Activated CD8-positive, alpha-beta T cell treated with anti-CD3 and anti-CD28 coated beads for 36 hours (primary cell): ENCODE measurements at regions not wholly inside any gene's neighbourhood (a gene's known extent, or its start where the extent isn't known, plus 50 kb on each side); places are given as distances from the start of the nearest gene placed in this dataset.

Experiments
- ATAC-seq: fragments of 200-7000 bp; cut with Tn5 transposase; one replicate; pipeline ENCODE4 v1.10.0; 2021; ENCODE audit warnings: mild to moderate bottlenecking, moderate library complexity
- CTCF ChIA-PET: fragments of 350-600 bp; sonication (Branson Sonifier 250); formaldehyde crosslinking; loops from one replicate; lab custom pipeline; 2021; ENCODE audit warnings: antibody characterized with exemption; lab: Charles Lee
- POLR2A ChIA-PET: fragments of 350-600 bp; sonication (Branson Sonifier 250); formaldehyde crosslinking; loops from one replicate; lab custom pipeline; 2021; ENCODE audit warnings: antibody characterized with exemption; lab: Charles Lee
- DNase-seq: peaks from one replicate; pipeline ENCODE4 v3.0.0-alpha.2; 2020
- H3K27ac Mint-ChIP-seq: one replicate; pipeline ENCODE4 v1.8.0; 2021; ENCODE audit warnings: mild to moderate bottlenecking, mixed read lengths
- H3K27me3 Mint-ChIP-seq: one replicate; pipeline ENCODE4 v1.8.0; 2021; ENCODE audit warnings: mixed read lengths
- H3K36me3 Mint-ChIP-seq: one replicate; pipeline ENCODE4 v1.8.0; 2021; ENCODE audit warnings: low read depth, mixed read lengths
- H3K4me1 Mint-ChIP-seq: one replicate; pipeline ENCODE4 v1.8.0; 2021; ENCODE audit warnings: low read depth, mixed read lengths
- H3K4me3 Mint-ChIP-seq: one replicate; pipeline ENCODE4 v1.8.0; 2021; ENCODE audit warnings: mild to moderate bottlenecking, moderate library complexity, mixed read lengths
- H3K9me3 Mint-ChIP-seq: one replicate; pipeline ENCODE4 v1.8.0; 2021; ENCODE audit warnings: mixed read lengths
- CTCF ChIP-seq: fragments of 200-600 bp; IDR thresholded peaks from one replicate; pipeline ENCODE4 v1.8.0; 2022; ENCODE audit warnings: antibody characterized with exemption, mild to moderate bottlenecking
- intact Hi-C: fragments of 100-400 bp; cut with micrococcal nuclease; formaldehyde crosslinking; loops from one replicate; pipeline ENCODE4 v1.10.0; 2022

- H3K27me3 Mint-ChIP-seq = no peaks in the 10 kb centered on the region
- no peaks in the 10 kb centered on the region for H3K9me3 Mint-ChIP-seq
- no peaks in the 10 kb centered on the region for H3K36me3 Mint-ChIP-seq
- TF ChIP-seq CTCF = no peak
- DNase-seq (no peak), ATAC-seq (no peak)
- H3K4me1 Mint-ChIP-seq = no peaks in the 10 kb centered on the region
- ChIA-PET CTCF (no interaction called here), POLR2A (no interaction called here)
- H3K27ac Mint-ChIP-seq = no peak overlapping the region
- H3K4me3 Mint-ChIP-seq = no peak overlapping the region
- intact Hi-C loops = no loop called here
These were observed 135.3 kb downstream of the ZIC5 start for GRCh38 chr13:99836291-99836690.

DNA sequence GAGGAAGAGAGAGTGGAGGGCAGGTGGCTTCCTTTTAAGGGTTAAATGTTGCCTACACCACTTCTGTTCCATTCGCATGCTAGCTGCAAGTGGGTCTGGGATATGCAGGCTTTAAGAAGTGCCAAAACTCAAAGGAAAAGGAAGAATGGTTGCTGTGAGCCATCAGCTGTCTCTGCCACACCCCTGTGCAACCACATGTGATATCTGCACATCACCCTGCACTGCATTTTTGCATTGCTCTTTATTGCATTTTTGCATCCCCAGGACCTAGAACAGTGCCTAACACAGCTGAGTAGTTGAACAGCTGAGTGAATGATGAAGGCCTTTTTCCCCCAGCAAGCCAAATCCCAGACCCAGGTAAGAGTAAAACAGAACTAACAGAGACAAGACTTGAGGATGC is 136.1 kb downstream of the ZIC5 start:
- no peak for DNase-seq
- no peak for TF ChIP-seq CTCF
- Mint-ChIP-seq H3K27me3 (no peaks in the 10 kb centered on the region), H3K36me3 (no peaks in the 10 kb centered on the region), H3K4me1 (no peaks in the 10 kb centered on the region), H3K4me3 (no peak overlapping the region), H3K9me3 (no peaks in the 10 kb centered on the region), H3K27ac (no peak overlapping the region)
- intact Hi-C loops = no loop called here
- ChIA-PET POLR2A (interaction anchor here (0.8 kb wide), 1 partner anchor 276 kb away, joined by 3 read pairs; no protein-coding TSS in a partner anchor), CTCF (no interaction called here)
- ATAC-seq = no peak

GRCh38 chr13:99834246-99834645 is 137.3 kb downstream of the ZIC5 start:
- CTCF ChIA-PET = no interaction called here
- H3K27ac Mint-ChIP-seq = no peak overlapping the region

DNA sequence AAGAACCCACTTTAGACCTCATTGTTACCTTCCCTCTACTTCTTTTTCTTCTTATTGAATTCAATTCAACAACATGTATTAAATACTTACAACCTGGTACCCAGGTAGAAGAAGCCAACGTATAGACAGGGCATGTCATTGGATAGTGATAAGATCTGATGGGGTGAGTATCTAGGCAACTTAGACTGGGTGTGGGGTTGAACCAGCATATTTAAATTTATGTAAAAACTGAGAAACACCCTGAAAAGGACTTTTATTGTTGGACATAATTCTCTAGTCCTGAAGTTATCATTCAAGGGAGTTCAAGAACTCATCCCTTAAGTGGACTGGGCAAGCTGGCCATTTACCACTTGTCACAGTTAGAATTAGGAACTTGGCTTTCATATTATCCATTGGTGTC is 139.2 kb downstream of the ZIC5 start:
- TF ChIP-seq CTCF = no peak
- H3K27ac Mint-ChIP-seq = no peak overlapping the region
- intact Hi-C loops = no loop called here
- ATAC-seq (no peak), DNase-seq (no peak)
- no peaks in the 10 kb centered on the region for H3K27me3 Mint-ChIP-seq
- H3K4me3 Mint-ChIP-seq = no peak overlapping the region
- ChIA-PET CTCF (interaction anchor here (1.4 kb wide), 1 partner anchor 176 kb away, joined by 4 read pairs; no protein-coding TSS in a partner anchor), POLR2A (interaction anchor here (0.7 kb wide), 1 partner anchor 14 kb away, joined by 3 read pairs; no protein-coding TSS in a partner anchor)
- no peaks in the 10 kb centered on the region for H3K9me3 Mint-ChIP-seq
- H3K4me1 Mint-ChIP-seq = no peaks in the 10 kb centered on the region
- no peaks in the 10 kb centered on the region for H3K36me3 Mint-ChIP-seq

More at GRCh38 chr13:99834246-99834645, 137.3 kb downstream of the ZIC5 start:
- intact Hi-C loops = no loop called here
- Mint-ChIP-seq H3K27me3 (no peaks in the 10 kb centered on the region), H3K4me1 (no peaks in the 10 kb centered on the region), H3K4me3 (no peak overlapping the region), H3K9me3 (no peaks in the 10 kb centered on the region), H3K36me3 (no peaks in the 10 kb centered on the region)
- no peak for ATAC-seq
- TF ChIP-seq CTCF = no peak
- POLR2A ChIA-PET = interaction anchor here (0.6 kb wide), 1 partner anchor 369 kb away, joined by 3 read pairs; no protein-coding TSS in a partner anchor
- no peak for DNase-seq

DNA sequence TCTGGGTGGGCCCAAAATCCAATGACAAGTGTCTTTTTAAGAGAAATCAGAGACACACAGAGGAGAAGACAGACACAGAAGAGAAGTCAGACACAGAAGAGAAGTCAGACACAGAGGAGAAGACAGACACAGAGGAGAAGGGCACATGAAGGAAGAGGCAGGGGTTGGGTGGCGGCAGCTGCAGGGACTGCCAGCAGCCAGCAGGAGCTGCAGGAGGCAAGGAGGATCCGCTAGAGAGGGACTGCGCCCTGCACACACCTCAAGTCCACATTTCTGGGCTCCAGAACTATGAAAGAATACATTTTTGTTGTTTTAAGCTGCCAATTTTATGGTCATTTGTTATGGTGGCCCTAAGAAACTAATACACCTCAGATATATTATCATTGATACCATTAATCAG is 140.6 kb downstream of the ZIC5 start:
- ATAC-seq = no peak
- DNase-seq = no peak
- no peak overlapping the region for H3K4me3 Mint-ChIP-seq
- no peaks in the 10 kb centered on the region for H3K9me3 Mint-ChIP-seq
- no peaks in the 10 kb centered on the region for H3K4me1 Mint-ChIP-seq
- no peak overlapping the region for H3K27ac Mint-ChIP-seq
- TF ChIP-seq CTCF = no peak
- H3K27me3 Mint-ChIP-seq = no peaks in the 10 kb centered on the region
- POLR2A ChIA-PET = no interaction called here
- CTCF ChIA-PET = interaction anchor here (1.4 kb wide), 1 partner anchor 175 kb away, joined by 4 read pairs; no protein-coding TSS in a partner anchor
- no peaks in the 10 kb centered on the region for H3K36me3 Mint-ChIP-seq
- intact Hi-C loops = no loop called here
